ENCODE measurements at regions not wholly inside any gene's neighbourhood (a gene's known extent, or its start where the extent isn't known, plus 50 kb on each side); places are given as distances from the start of the nearest gene placed in this dataset.

DNA sequence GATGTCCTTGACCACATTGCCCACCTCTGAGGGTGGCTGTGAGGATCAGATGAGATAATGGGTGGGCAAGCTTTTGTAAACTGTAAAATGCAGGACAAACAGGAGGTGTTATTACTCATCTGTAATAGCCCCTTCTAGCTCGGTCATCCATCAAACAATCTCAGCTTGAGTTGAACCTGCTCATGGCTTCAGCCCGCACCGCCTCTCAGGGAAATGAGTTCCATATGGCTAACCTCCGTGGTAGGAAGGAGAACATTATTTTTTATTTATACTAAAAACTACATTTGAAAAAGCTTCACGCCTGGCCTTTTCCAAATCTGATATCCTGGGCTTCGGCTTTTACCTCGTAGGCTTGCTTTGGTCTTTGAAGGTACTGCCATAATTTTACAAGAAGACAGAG is 116.2 kb upstream of the USP24 start:
- H3K27ac ChIP-seq: no peak overlapping the region
- H3K4me3 ChIP-seq: no peak overlapping the region
- TF ChIP-seq, protein P1, sequence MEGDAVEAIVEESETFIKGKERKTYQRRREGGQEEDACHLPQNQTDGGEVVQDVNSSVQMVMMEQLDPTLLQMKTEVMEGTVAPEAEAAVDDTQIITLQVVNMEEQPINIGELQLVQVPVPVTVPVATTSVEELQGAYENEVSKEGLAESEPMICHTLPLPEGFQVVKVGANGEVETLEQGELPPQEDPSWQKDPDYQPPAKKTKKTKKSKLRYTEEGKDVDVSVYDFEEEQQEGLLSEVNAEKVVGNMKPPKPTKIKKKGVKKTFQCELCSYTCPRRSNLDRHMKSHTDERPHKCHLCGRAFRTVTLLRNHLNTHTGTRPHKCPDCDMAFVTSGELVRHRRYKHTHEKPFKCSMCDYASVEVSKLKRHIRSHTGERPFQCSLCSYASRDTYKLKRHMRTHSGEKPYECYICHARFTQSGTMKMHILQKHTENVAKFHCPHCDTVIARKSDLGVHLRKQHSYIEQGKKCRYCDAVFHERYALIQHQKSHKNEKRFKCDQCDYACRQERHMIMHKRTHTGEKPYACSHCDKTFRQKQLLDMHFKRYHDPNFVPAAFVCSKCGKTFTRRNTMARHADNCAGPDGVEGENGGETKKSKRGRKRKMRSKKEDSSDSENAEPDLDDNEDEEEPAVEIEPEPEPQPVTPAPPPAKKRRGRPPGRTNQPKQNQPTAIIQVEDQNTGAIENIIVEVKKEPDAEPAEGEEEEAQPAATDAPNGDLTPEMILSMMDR (IDR thresholded peaks at IDR 0.05): no peak
- TF ChIP-seq POLR2A (IDR thresholded peaks at IDR 0.05) (no peak), EP300 (IDR thresholded peaks at IDR 0.05) (no peak), POLR2AphosphoS5 (IDR thresholded peaks at IDR 0.05) (no peak)
- no peak for DNase-seq (ENCODE audit: low spot score in 2 of 2)
- WGBS: 82% methylated on average over 7 of the region's 7 CpGs
- no peaks in the 10 kb centered on the region for H3K36me3 ChIP-seq
- no peaks in the 10 kb centered on the region for H3K9me3 ChIP-seq
- peaks cover 3% of the 10 kb centered on the region for H3K27me3 ChIP-seq
- no peaks in the 10 kb centered on the region for H3K4me1 ChIP-seq

DNA sequence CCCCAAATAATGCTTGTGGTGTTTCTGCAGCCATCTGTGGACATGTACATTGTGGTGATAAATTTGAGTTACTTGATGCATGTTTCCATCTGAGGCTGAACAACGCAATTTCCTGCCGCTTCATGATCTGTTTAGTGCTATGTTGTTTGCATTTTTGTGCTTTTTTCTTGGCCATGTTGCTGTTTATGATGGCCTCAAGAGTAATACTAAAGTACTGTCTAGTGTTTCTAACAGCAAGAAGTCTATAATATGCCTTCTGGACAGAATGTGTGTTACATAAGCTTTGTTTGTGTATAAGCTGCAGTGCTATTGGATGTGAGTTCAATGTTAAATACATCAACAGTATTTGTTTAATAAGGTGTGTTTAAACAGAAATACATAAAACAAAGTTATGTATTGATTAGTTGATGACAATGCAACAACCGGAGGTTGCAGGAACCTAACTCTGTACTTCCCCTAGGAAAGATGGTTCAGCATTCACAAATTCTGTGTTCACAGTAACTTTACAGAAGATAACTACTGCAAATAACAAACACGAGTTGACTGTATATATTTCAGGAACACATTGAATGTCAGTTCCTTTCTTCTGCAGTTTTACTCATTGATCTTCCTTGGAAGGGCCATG is 114.8 kb upstream of the USP24 start:
- Histone ChIP-seq H3K4me3 (no peak overlapping the region), H3K27ac (no peak overlapping the region), H3K4me1 (no peaks in the 10 kb centered on the region), H3K36me3 (no peaks in the 10 kb centered on the region), H3K9me3 (no peaks in the 10 kb centered on the region), H3K27me3 (peaks cover 3% of the 10 kb centered on the region)
- WGBS: 87% methylated on average over 4 of the region's 4 CpGs
- TF ChIP-seq EP300 (IDR thresholded peaks at IDR 0.05): no peak
- no peak for TF ChIP-seq POLR2A (IDR thresholded peaks at IDR 0.05)
- TF ChIP-seq, protein P1 (IDR thresholded peaks at IDR 0.05): no peak
- TF ChIP-seq POLR2AphosphoS5 (IDR thresholded peaks at IDR 0.05): no peak
- no peak for DNase-seq (ENCODE audit: low spot score in 2 of 2)

DNA sequence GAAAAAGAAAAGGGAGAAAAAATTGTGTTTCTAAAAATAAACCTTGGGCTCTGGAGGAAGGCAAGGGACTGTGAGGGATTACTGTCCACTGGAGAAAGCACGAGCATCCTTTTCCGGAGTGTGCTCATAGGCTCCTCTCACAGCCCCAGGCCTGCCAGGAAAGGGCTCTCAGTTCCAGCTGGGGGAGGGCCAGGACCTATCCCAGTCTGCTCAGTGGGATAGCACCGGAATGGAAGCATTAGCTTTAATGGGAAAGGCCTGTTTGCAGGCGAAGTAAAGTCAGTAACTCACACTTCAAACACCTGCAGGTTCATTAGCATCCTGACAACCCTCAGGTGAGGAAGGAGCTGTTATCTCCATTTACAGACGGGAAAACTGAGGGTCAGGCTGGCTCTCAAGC is 113.9 kb upstream of the USP24 start:
- WGBS: 57% methylated on average over 5 of the region's 5 CpGs
- TF ChIP-seq, protein P1 (IDR thresholded peaks at IDR 0.05): no peak
- TF ChIP-seq POLR2AphosphoS5 (IDR thresholded peaks at IDR 0.05): no peak
- no peak for TF ChIP-seq EP300 (IDR thresholded peaks at IDR 0.05)
- no peak for TF ChIP-seq POLR2A (IDR thresholded peaks at IDR 0.05)
- Histone ChIP-seq H3K36me3 (no peaks in the 10 kb centered on the region), H3K4me1 (no peaks in the 10 kb centered on the region), H3K9me3 (no peaks in the 10 kb centered on the region), H3K4me3 (no peak overlapping the region), H3K27ac (no peak overlapping the region), H3K27me3 (peaks cover 3% of the 10 kb centered on the region)
- no peak for DNase-seq (ENCODE audit: low spot score in 2 of 2)

DNA sequence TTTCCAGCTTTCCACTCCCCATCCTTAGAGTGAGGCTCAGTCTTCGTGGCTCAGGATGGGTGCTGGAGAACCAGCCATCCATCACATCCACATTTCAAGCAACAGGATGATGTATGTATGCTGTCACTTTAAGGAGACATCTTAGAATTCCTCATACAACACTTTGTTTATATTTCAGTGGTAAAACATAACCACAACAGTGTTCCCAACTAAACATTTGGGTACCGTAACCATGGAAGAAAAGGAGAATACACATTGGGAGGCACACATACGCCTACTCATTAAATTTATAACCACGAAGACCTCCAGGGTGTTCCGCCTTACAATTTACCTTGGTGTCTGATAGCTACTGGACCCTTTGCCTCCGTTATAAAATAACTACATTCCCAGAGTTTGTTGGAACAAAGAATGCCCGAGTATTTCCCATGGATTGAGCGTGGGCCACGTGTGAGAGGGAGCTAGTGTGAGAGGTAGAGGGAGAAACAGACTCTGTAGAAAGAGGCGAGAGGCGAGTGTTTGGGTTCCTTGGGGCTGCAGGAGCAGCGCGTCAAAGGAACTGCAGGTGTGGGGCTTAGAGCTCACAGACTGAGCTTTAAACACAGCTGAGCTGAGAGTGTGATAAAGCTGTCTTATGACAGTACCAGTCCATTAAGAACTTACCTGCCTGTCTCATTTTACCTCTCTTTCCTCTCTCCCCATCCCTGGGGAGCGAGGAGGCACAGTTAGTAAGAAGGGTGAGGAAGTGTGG is 111.5 kb upstream of the USP24 start:
- no peak for TF ChIP-seq POLR2A (IDR thresholded peaks at IDR 0.05)
- no peak for TF ChIP-seq EP300 (IDR thresholded peaks at IDR 0.05)
- TF ChIP-seq POLR2AphosphoS5 (IDR thresholded peaks at IDR 0.05): no peak
- TF ChIP-seq, protein P1 (IDR thresholded peaks at IDR 0.05): no peak
- no peaks in the 10 kb centered on the region for H3K9me3 ChIP-seq
- no peak for DNase-seq (ENCODE audit: low spot score in 2 of 2)
- H3K4me3 ChIP-seq: no peak overlapping the region
- 78% methylated on average over 14 of the region's 14 CpGs for WGBS
- H3K27ac ChIP-seq: no peak overlapping the region
- no peaks in the 10 kb centered on the region for H3K4me1 ChIP-seq
- peaks cover 3% of the 10 kb centered on the region for H3K27me3 ChIP-seq
- H3K36me3 ChIP-seq: no peaks in the 10 kb centered on the region

DNA sequence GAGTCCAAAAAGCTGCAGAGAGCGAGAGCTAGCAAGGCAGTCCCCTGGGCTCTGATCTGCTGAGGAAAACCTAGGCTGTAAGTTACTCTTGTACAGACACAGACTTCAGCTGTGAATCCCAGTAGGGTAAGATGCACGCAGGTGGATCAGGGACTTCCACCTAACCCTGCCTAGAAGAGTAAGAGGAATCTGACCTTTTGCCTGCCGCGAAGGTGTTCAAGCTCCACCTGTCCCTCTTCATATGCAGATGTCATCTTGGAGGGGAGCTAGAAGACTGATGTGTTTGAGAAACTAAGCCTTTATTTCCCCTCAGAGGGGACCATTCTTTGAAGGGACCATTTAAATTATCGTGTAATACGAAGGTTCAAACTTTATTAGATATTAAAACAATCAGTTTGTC is 108.6 kb upstream of the USP24 start:
- WGBS: 85% methylated on average over 4 of the region's 6 CpGs
- H3K4me3 ChIP-seq: no peak overlapping the region
- DNase-seq (ENCODE audit: low spot score in 2 of 2): no peak
- no peaks in the 10 kb centered on the region for H3K4me1 ChIP-seq
- H3K27me3 ChIP-seq: peaks cover 3% of the 10 kb centered on the region
- TF ChIP-seq POLR2AphosphoS5 (IDR thresholded peaks at IDR 0.05) (no peak), POLR2A (IDR thresholded peaks at IDR 0.05) (no peak), EP300 (IDR thresholded peaks at IDR 0.05) (no peak)
- TF ChIP-seq, protein P1 (IDR thresholded peaks at IDR 0.05): no peak
- H3K27ac ChIP-seq: no peak overlapping the region
- no peaks in the 10 kb centered on the region for H3K9me3 ChIP-seq
- no peaks in the 10 kb centered on the region for H3K36me3 ChIP-seq

Measured in suprapubic skin (tissue), 4 donors.